ENCODE measurements at regions not wholly inside any gene's neighbourhood (a gene's known extent, or its start where the extent isn't known, plus 50 kb on each side); places are given as distances from the start of the nearest gene placed in this dataset.

DNA sequence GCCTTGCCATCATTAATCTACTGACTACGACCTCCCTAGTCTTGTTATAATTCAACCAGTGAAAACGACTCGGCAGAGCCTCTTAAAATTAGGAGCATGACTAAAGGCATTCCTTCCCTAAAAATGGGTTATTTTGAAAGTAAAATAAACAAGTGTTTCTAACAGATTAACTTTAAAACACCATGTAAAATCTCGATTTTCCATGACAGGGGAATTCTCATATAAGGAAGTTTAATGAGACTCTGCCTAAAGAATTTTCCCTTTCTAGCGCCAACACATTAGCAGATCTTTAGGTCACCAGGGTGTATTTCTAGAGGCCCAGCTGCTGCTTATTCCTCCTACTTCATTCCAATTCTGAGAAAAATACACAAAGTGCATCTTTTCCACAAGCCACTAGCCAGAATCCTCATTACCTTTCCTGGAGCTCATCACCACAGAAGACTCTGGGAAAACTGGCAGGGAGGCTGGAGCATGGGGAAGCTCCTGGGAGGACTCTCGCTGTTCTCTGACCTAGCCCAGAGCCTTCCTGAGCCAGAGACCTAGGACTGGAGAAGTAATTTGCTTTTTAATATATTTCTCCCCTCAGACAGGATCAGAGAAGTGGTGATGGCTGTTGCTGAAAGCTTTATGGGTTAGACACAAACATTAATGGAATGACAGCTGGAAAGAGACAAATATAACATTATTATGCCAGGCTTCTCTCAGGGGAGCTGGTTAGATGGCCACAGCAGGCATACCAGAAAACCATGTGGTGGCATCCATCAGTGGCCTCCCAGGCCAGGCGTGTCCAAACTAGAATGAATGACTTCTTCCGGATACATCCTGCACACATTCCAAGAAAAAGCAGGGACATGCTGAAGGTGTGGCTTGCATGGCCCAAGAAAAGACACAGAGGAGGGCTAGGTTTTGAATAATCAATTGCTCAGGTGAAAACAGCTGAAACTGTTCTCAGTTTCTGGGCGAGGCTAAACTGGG, 63.6 kb upstream of the CTTNBP2NL start:
- Histone ChIP-seq H3K9ac (ENCODE audit: low read length) (no peak overlapping the region), H3K36me3 (ENCODE audit: low read length) (no peaks in the 10 kb centered on the region), H3K4me3 (ENCODE audit: insufficient read depth, low read length, poor library complexity, severe bottlenecking) (no peak overlapping the region), H3K27ac (ENCODE audit: low read depth, low read length) (no peak overlapping the region), H3K79me2 (ENCODE audit: insufficient read depth, low read length) (no peaks in the 10 kb centered on the region), H3F3A (ENCODE audit: insufficient read depth) (no peaks in the 10 kb centered on the region), H3K4me2 (ENCODE audit: low read depth, low read length, poor library complexity, severe bottlenecking) (no peak overlapping the region), H4K20me1 (ENCODE audit: low read depth, low read length) (no peaks in the 10 kb centered on the region), H3K9me2 (replicated peaks; ENCODE audit: insufficient read depth, low read length) (no peaks in the 10 kb centered on the region), H3K9me3 (ENCODE audit: insufficient read depth, low read length) (no peaks in the 10 kb centered on the region), H2AFZ (ENCODE audit: low read depth, low read length, severe bottlenecking) (no peak overlapping the region), H3K27me3 (ENCODE audit: low read length) (no peaks in the 10 kb centered on the region; the same call in 1 of the 2 replicates)
- TF ChIP-seq, protein P1, sequence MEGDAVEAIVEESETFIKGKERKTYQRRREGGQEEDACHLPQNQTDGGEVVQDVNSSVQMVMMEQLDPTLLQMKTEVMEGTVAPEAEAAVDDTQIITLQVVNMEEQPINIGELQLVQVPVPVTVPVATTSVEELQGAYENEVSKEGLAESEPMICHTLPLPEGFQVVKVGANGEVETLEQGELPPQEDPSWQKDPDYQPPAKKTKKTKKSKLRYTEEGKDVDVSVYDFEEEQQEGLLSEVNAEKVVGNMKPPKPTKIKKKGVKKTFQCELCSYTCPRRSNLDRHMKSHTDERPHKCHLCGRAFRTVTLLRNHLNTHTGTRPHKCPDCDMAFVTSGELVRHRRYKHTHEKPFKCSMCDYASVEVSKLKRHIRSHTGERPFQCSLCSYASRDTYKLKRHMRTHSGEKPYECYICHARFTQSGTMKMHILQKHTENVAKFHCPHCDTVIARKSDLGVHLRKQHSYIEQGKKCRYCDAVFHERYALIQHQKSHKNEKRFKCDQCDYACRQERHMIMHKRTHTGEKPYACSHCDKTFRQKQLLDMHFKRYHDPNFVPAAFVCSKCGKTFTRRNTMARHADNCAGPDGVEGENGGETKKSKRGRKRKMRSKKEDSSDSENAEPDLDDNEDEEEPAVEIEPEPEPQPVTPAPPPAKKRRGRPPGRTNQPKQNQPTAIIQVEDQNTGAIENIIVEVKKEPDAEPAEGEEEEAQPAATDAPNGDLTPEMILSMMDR (IDR thresholded peaks at IDR 0.05; ENCODE audit: insufficient read depth, low read length, poor library complexity, severe bottlenecking): no peak
- no peak for TF ChIP-seq EZH2phosphoT487 (conservative IDR thresholded peaks at IDR 0.05; ENCODE audit: low read length)

DNA sequence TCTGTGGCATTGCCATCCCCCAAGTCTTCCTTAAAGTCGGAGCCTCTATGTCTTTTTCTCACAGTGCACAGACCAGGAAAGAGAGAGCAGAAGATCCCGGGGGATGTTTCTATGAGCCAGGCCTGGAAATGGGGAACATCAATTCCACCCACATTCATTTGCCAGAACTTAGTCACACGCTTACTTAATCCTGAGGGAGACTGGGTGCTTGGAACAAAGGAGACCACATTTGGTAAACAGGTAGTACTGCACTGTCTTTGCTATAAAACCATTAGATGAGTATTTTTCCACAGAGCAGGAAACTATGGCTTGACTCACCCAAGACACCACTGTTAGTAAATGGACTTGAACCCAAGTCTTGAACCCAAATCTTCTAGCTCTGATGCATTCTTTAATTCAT, 60.7 kb upstream of the CTTNBP2NL start:
- TF ChIP-seq, protein P1 (IDR thresholded peaks at IDR 0.05; ENCODE audit: insufficient read depth, low read length, poor library complexity, severe bottlenecking): no peak
- TF ChIP-seq EZH2phosphoT487 (conservative IDR thresholded peaks at IDR 0.05; ENCODE audit: low read length): no peak
- H3K9me3 ChIP-seq (ENCODE audit: insufficient read depth, low read length): no peaks in the 10 kb centered on the region
- no peaks in the 10 kb centered on the region for H3K36me3 ChIP-seq (ENCODE audit: low read length)
- H3K27me3 ChIP-seq (ENCODE audit: low read length): no peaks in the 10 kb centered on the region
- no peaks in the 10 kb centered on the region for H3K9me2 ChIP-seq (replicated peaks; ENCODE audit: insufficient read depth, low read length)
- no peaks in the 10 kb centered on the region for H3K79me2 ChIP-seq (ENCODE audit: insufficient read depth, low read length)
- H3K9ac ChIP-seq (ENCODE audit: low read length): no peak overlapping the region
- H3K27ac ChIP-seq (ENCODE audit: low read depth, low read length): no peak overlapping the region
- H2AFZ ChIP-seq (ENCODE audit: low read depth, low read length, severe bottlenecking): no peak overlapping the region
- no peak overlapping the region for H3K4me3 ChIP-seq (ENCODE audit: insufficient read depth, low read length, poor library complexity, severe bottlenecking)
- H3F3A ChIP-seq (ENCODE audit: insufficient read depth): no peaks in the 10 kb centered on the region
- no peak overlapping the region for H3K4me2 ChIP-seq (ENCODE audit: low read depth, low read length, poor library complexity, severe bottlenecking)
- no peaks in the 10 kb centered on the region for H4K20me1 ChIP-seq (ENCODE audit: low read depth, low read length)

DNA sequence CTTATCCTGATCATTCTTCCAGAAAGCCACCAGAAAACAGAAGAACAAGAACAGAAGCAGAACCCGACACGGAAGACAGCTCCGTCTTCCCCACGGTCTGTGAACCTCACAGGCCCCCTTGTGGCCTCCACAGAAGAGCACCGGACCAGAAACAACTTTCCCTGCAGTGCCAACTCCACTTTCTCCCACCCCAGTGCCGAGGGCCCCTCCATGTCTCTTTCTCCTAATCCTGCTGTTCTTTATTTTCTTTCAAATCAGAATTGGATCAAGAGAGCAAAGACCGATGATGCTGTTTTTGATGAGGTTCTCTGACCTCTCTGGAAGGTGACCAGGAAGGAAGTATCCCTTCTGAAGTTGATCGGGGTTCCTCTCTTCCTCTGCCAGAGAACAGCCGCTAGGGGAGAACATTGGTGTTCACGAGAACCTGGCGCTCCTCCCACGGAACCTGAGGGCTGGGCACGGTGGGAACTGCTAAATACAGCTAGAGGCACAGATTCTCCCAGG, 58.9 kb upstream of the CTTNBP2NL start:
- Histone ChIP-seq H3K27ac (ENCODE audit: low read depth, low read length) (no peak overlapping the region), H3K27me3 (ENCODE audit: low read length) (no peaks in the 10 kb centered on the region), H3K36me3 (ENCODE audit: low read length) (no peaks in the 10 kb centered on the region), H3K4me2 (ENCODE audit: low read depth, low read length, poor library complexity, severe bottlenecking) (no peak overlapping the region), H3K9ac (ENCODE audit: low read length) (no peak overlapping the region), H3K4me3 (ENCODE audit: insufficient read depth, low read length, poor library complexity, severe bottlenecking) (no peak overlapping the region), H3F3A (ENCODE audit: insufficient read depth) (no peaks in the 10 kb centered on the region), H4K20me1 (ENCODE audit: low read depth, low read length) (no peaks in the 10 kb centered on the region), H3K9me2 (replicated peaks; ENCODE audit: insufficient read depth, low read length) (no peaks in the 10 kb centered on the region), H2AFZ (ENCODE audit: low read depth, low read length, severe bottlenecking) (no peak overlapping the region), H3K79me2 (ENCODE audit: insufficient read depth, low read length) (no peaks in the 10 kb centered on the region), H3K9me3 (ENCODE audit: insufficient read depth, low read length) (no peaks in the 10 kb centered on the region)
- TF ChIP-seq, protein P1 (IDR thresholded peaks at IDR 0.05; ENCODE audit: insufficient read depth, low read length, poor library complexity, severe bottlenecking): no peak
- no peak for TF ChIP-seq EZH2phosphoT487 (conservative IDR thresholded peaks at IDR 0.05; ENCODE audit: low read length)
